GM19467 (cell line): ENCODE measurements at regions not wholly inside any gene's neighbourhood (a gene's known extent, or its start where the extent isn't known, plus 50 kb on each side); places are given as distances from the start of the nearest gene placed in this dataset.
"Not testable (repeated sequence)": the region's sequence is repeated elsewhere in the genome, so short reads cannot be mapped to it uniquely, and the experiment has no call there.

Experiments used
- ATAC-seq: cut with Tn5 transposase; IDR thresholded peaks from one replicate; pipeline ENCODE4 v1.9.1; 2021; ENCODE audit warnings: mild to moderate bottlenecking, moderate library complexity; ENCODE audit not compliant: unreplicated experiment

- no peak for ATAC-seq
Observed at GRCh38 chr14:85895603-85896002, 365.7 kb downstream of the FLRT2 start.

DNA sequence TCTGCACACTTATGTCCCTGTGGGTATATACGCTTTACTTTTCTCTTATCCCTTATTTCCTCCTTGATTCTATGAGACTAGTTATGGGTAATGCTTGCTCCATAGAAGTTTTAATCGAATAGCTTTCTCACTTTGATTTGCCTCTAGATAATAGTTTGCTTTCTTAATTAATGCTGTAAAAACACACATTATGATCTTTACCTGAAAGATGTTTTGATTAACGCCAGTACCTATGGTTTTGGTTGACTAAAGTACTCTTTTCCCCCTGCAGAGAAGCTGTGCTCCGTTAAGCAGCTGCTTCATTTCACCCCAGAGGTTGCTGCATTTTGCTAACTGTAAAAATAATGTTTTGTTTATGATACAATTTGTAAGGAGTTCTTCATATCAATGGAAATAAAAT, 362.3 kb downstream of the FLRT2 start:
- ATAC-seq = no peak

- no peak for ATAC-seq
Observed at GRCh38 chr14:85883966-85884365, 354.0 kb downstream of the FLRT2 start.

DNA sequence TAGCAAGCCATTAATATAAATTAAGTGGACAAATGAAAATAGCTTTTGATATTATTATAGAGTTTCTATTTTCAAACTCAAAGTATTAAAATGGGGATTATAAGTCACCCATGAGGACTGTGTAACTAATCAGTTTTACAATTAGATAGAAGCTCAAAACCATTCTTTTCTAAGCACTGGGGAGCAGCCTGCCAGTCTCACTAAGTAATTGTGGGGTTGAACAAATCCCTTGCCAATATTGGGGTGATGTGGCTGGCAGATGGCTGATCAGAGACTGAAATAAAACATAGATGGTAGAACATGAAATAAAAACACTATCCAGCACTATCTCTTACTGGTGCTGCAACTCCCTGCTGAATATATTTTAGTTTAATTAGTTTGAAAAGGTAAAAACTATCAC, 353.2 kb downstream of the FLRT2 start:
- ATAC-seq = no peak

DNA sequence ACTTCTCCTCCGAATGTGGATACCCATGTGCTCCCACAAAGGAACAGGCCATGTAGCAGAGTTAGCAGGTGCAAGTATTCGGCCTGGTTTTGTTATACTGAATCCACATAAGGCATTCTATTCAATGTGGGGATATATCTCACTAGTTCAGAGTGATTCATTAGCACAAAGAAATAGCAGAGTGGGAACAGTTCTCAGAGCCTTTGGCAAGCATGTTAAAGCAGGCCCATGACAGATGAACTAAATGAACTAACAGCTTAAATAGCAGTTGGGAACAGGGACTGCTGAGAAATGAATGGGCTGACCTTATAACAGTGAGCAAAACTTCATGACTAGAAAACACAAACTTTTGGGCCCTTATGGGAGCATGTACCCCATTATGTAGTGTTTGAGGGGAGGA, 352.0 kb downstream of the FLRT2 start:
- ATAC-seq = no peak

- no peak for ATAC-seq
Observed at GRCh38 chr14:85878874-85879273, 348.9 kb downstream of the FLRT2 start.

DNA sequence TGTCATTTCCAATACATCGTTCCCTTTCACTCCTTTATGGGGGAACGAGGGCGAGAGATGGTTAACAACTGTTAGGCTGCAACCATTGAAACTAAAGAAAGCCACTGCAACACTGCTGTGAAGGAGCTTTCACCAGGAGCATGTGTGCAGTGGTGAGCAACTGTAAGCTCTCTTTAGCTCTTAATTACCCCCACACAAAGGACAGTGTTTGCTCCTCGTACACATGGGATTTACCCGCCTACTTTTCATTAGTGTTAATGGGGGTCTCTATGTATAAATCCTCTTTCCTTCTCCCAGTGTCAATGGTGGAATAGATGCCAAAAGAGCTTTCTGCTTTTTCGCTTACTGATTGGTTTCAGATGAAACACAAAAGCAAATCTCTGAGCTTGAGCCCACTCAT, 343.1 kb downstream of the FLRT2 start:
- ATAC-seq = no peak

GRCh38 chr14:85867450-85867849, 337.5 kb downstream of the FLRT2 start:
- no peak for ATAC-seq

DNA sequence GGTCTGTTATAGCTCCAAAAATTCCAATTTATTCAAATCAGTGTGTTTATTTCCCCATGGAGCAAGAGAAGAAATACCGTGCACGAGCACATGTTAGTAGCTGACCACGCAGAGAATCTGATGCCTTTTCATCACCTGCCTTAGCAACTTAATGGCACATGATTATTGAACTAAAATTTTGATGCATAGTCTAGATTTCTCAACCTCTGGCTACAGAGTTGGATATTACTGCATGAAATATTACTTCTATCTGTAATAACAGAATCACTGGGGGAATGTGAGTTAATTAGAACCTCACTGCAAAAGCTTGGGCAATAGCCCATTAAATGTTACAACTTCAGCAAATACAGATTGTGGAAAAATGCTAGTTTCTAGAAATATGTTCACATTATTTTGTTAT, 335.8 kb downstream of the FLRT2 start:
- ATAC-seq = no peak

DNA sequence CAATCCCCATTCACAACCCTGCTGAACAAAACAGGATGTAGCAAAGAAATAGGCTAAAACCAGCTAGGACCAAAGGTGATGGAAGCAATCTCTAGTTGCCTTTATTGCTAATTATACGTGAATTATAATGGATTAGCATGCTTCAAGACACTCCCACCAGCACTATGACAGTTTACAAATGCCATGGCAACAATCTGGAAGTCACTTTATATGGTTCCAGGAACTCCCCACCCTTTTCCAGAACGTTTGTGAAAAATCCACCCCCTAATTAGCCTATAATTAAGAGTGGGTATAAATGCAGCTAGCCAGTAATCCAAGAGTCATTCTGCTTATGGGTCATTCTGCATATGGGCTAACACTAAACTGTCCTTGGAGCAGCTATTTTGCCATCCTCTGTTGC, 328.7 kb downstream of the FLRT2 start:
- ATAC-seq = no peak

DNA sequence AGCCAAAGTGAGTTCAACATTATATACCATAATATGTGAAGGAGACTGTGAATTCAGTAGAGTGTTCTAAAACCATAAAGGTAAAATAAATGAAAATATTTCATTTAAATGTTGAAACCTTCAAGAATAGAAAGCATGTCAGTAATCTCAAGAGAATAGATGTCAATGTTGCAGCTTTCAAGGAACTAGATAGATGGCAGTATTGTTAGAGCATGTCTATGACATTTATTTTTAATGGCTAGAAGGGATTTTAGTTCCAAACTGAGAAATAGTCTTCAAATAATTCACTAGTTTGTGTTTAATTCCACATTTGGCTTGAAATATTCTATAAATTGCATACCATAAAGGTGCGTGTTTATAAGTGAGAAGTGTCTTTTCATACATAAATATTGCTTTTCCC, 326.5 kb downstream of the FLRT2 start:
- ATAC-seq = no peak

DNA sequence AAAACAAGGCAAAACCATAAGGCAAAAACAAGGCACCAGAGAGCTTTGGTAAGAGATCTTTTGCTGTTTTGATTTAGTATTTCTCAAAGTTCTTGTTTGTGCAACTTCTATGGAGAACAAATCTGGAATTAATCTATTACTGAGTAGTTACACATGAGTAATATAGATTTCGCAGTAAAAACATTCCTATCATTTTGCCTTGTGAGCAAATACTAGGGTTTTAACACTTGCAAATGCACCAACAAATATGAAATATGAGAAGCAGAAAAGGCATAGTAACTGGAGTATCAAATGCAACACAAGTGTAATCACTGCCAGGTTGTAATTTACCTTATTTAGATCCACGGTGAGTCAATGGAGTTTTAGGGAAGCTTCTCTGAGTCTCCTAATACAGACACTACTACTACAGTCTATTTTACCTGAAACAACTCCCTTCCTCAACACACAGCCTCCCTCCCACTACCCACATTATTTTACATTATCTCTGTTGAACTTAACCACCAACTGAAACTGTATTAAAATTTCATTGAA, 324.1 kb downstream of the FLRT2 start:
- no peak for ATAC-seq

- no peak for ATAC-seq
Observed at GRCh38 chr14:85852906-85853305, 323.0 kb downstream of the FLRT2 start.

- not testable (repeated sequence) for ATAC-seq
Observed at GRCh38 chr14:85852123-85852522, 322.2 kb downstream of the FLRT2 start.

DNA sequence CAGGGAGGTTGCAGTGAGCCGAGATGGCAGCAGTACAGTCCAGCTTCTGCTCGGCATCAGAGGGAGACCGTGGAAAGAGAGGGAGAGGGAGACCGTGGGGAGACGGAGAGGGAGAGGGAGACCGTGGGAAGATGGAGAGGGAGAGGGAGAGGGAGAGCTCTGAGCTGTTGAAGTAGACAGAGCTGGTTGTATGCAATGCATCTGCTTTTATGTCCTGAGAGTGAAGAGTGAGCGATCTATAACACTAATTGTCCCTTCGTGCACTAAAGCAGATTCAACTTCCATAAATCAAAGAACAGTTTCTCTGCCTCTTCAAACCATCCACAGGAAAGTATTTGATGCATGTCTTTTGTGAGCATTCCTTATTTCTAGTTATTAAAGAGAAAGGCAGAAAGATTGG, 300.6 kb downstream of the FLRT2 start:
- ATAC-seq = not testable (repeated sequence)

DNA sequence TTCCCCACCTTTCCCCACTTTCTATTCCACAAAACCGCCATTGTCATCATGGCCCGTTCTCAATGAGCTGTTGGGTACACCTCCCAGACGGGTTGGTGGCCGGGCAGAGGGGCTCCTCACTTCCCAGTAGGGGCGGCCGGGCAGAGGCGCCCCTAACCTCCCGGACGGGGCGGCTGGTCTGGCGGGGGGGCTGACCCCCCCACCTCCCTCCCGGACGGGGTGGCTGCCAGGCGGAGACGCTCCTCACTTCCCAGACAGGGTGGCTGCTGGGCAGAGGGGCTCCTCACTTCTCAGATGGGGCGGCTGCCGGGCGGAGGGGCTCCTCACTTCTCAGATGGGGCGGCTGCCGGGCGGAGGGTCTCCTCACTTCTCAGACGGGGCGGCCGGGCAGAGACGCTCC, 299.7 kb downstream of the FLRT2 start:
- not testable (repeated sequence) for ATAC-seq

- ATAC-seq = no peak
Observed at GRCh38 chr14:85824526-85824925, 294.6 kb downstream of the FLRT2 start.

DNA sequence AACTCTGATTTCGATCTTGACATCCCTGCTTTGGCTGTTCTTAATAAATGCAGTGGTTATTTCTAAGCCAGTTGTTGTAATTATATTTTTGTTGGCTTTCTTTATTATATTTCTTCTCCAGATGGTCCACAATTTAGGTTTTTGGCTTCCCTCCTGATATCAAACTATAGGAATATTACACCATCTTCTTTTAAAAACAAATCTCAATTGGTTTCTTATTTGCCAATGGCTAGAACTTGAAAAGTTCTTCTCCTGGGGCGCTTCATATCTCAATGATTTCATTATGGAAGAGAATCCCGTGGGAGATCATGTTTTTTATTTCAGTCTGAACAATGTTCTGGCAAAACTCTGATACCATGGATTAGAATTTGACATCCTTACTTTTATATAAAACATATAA, 292.3 kb downstream of the FLRT2 start:
- ATAC-seq = no peak

DNA sequence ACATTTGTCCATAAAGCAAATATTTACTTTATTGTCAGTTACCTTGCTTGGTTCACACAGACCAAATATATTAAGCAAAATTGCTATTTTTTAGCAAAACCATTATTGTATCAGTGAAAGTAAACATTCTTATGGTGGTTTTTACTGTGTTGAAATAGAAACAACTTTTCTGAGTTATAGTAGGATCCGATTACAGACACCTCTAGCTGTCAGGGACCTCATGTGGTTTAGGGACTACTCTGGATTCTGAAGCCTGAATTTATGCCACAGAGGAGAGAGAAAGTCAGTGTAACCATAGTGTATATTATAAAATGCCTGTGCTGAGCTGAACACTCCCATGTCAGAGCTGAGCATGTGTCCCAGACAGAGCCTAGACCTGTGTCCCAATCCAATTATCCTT, 287.5 kb downstream of the FLRT2 start:
- no peak for ATAC-seq

DNA sequence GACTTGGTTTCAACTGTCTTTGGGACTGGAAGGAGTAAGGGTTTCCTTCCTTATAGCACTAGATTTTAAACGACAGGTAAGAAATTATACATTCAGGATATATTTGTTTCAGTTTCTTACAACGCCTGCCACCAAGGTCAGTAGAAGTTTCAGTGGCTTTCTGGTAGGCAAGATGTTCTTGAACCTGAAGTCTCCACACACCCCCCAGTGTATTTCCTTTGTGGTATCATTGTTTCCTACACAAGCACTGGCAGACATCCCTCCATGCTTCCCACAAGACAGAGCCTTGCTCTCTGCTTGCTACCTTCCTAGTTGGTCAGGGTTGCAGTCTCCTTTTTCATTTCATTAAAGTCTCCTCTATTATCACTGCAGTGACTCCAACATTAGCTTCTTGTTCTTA, 283.1 kb downstream of the FLRT2 start:
- no peak for ATAC-seq

- ATAC-seq = no peak
Observed at GRCh38 chr14:85811340-85811739, 281.4 kb downstream of the FLRT2 start.

- ATAC-seq = no peak
Observed at GRCh38 chr14:85799668-85800067, 269.7 kb downstream of the FLRT2 start.

- no peak for ATAC-seq
Observed at GRCh38 chr14:85798856-85799255, 268.9 kb downstream of the FLRT2 start.

DNA sequence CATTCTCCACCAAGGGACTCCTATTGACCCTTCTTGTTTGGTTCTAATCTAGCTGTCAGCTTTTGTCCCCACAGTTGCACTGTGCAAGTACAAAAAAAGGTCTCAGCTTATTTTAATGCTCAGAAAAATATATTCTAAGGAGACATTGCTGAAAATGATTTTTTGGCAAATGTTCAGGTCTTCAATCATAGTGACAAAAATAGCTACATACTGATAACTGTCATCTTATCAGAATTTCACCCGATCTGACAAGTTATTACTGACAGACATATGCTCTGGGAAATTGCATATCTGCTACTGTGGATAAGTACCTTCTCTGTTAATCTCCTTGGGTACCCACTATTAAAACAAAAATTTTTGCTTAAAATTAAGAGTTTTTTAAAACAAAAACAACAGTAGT, 263.6 kb downstream of the FLRT2 start:
- ATAC-seq = no peak
